GM21786 (cell line): ENCODE measurements at regions not wholly inside any gene's neighbourhood (a gene's known extent, or its start where the extent isn't known, plus 50 kb on each side); places are given as distances from the start of the nearest gene placed in this dataset.
"Not testable (repeated sequence)": the region's sequence is repeated elsewhere in the genome, so short reads cannot be mapped to it uniquely, and the experiment has no call there.

Experiments
- ATAC-seq: cut with Tn5 transposase; IDR thresholded peaks from one replicate; pipeline ENCODE4 v1.9.1; 2021; ENCODE audit not compliant: unreplicated experiment

- ATAC-seq: no peak
These were observed 206.9 kb downstream of the RPL10L start for GRCh38 chr14:46444666-46445065.

GRCh38 chr14:46433381-46433780 is 218.2 kb downstream of the RPL10L start:
- ATAC-seq: no peak

- ATAC-seq: no peak
These were observed 219.1 kb downstream of the RPL10L start for GRCh38 chr14:46432516-46432915.

- ATAC-seq: no peak
These were observed 234.5 kb downstream of the RPL10L start for GRCh38 chr14:46417066-46417465.

- ATAC-seq: no peak
These were observed 246.4 kb downstream of the RPL10L start for GRCh38 chr14:46404865-46405811.

GRCh38 chr14:46402001-46402690 is 249.4 kb downstream of the RPL10L start:
- ATAC-seq: not testable (repeated sequence)

- ATAC-seq: no peak
These were observed 250.5 kb downstream of the RPL10L start for GRCh38 chr14:46401066-46401465.

GRCh38 chr14:46399049-46399448 is 252.5 kb downstream of the RPL10L start:
- no peak for ATAC-seq

- ATAC-seq: no peak
These were observed 267.0 kb downstream of the RPL10L start for GRCh38 chr14:46384611-46385010.

- no peak for ATAC-seq
These were observed 269.9 kb downstream of the RPL10L start for GRCh38 chr14:46381674-46382073.

GRCh38 chr14:46378248-46378647 is 273.3 kb downstream of the RPL10L start:
- ATAC-seq: no peak

- ATAC-seq: no peak
These were observed 274.3 kb downstream of the RPL10L start for GRCh38 chr14:46377305-46377704.

GRCh38 chr14:46369391-46369790 is 282.2 kb downstream of the RPL10L start:
- no peak for ATAC-seq

- ATAC-seq: no peak
These were observed 283.3 kb downstream of the RPL10L start for GRCh38 chr14:46368275-46368674.

- no peak for ATAC-seq
These were observed 298.7 kb downstream of the RPL10L start for GRCh38 chr14:46352844-46353243.

- ATAC-seq: peak; percentile 76
These were observed 307.1 kb downstream of the RPL10L start for GRCh38 chr14:46344327-46344937.

- no peak for ATAC-seq
These were observed 325.8 kb downstream of the RPL10L start for GRCh38 chr14:46325777-46326176.

- ATAC-seq: no peak
These were observed 326.4 kb downstream of the RPL10L start for GRCh38 chr14:46325157-46325556.

GRCh38 chr14:46323404-46323762 is 328.2 kb downstream of the RPL10L start:
- no peak for ATAC-seq

GRCh38 chr14:46322730-46323403 is 328.7 kb downstream of the RPL10L start:
- no peak for ATAC-seq

GRCh38 chr14:46322076-46322475 is 329.5 kb downstream of the RPL10L start:
- no peak for ATAC-seq
